PFSK-1 (cell line): ENCODE measurements at regions not wholly inside any gene's neighbourhood (a gene's known extent, or its start where the extent isn't known, plus 50 kb on each side); places are given as distances from the start of the nearest gene placed in this dataset.

Source experiments
- FOXP2 ChIP-seq: optimal IDR thresholded peaks from 2 replicates; pipeline ENCODE3; 2011; ENCODE audit warnings: borderline replicate concordance, control low read depth, inconsistent platforms; ENCODE audit not compliant: insufficient read depth; ENCODE audit errors: extremely low read length, extremely low read depth
- POLR2AphosphoS5 ChIP-seq: IDR thresholded peaks from 2 replicates; pipeline ENCODE4 v1.6.1; 2012; ENCODE audit warnings: low read depth, mild to moderate bottlenecking, control low read depth, low read length, moderate library complexity
- REST ChIP-seq, 2 experiments: IDR thresholded peaks; 2 replicates each; pipeline versions ENCODE4 v1.6.1 to v1.8.0; 2011 to 2012; ENCODE audit warnings: low read depth in 2 of 2, low read length in 2 of 2, control low read depth in 1 of 2, inconsistent platforms in 1 of 2, mild to moderate bottlenecking in 1 of 2, moderate library complexity in 1 of 2; ENCODE audit not compliant: insufficient read depth in 1 of 2
- SIN3A ChIP-seq: IDR thresholded peaks from 2 replicates; pipeline ENCODE4 v1.6.1; 2012; ENCODE audit warnings: mild to moderate bottlenecking, low read length, moderate library complexity, borderline replicate concordance; ENCODE audit not compliant: insufficient read depth
- TAF1 ChIP-seq: IDR thresholded peaks from 2 replicates; pipeline ENCODE4 v1.6.1; 2012; ENCODE audit warnings: low read length, control low read depth, borderline replicate concordance; ENCODE audit not compliant: insufficient read depth

DNA sequence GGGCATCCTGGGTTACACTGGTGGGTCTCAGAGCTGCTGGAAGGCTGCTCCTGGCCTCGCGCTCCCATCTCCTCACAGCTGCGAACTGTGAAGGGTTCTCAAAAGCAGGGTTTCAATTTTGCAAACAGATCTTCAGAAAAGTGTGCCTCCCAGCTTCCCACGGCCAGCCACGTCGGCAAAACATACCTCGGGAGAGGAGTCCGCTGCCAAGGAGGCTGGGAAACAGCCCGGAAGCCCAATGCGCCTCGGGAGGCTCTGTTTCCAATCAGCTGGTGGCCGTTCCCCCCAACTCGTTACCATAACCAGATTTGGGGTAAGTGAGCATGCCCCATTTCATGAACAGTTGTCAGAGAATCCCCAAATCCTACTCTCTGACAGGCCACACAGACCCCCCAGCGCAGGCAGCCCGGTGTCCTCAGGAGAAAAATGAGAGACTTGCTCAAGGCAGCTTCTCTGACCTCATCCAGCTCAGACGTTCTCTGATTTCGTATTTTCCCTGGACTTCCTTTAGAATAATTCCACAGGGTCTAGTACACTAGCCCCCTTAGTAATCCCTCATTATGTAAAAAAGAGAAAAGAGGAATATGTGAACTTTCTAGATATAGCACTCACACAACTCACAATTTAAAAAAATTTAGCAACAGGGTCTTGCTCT, 98.4 kb downstream of the SNX5 start:
- no peak for TF ChIP-seq REST (IDR thresholded peaks at IDR 0.05; ENCODE audit: insufficient read depth in 1 of 2, low read depth in 2 of 2, low read length in 2 of 2)

DNA sequence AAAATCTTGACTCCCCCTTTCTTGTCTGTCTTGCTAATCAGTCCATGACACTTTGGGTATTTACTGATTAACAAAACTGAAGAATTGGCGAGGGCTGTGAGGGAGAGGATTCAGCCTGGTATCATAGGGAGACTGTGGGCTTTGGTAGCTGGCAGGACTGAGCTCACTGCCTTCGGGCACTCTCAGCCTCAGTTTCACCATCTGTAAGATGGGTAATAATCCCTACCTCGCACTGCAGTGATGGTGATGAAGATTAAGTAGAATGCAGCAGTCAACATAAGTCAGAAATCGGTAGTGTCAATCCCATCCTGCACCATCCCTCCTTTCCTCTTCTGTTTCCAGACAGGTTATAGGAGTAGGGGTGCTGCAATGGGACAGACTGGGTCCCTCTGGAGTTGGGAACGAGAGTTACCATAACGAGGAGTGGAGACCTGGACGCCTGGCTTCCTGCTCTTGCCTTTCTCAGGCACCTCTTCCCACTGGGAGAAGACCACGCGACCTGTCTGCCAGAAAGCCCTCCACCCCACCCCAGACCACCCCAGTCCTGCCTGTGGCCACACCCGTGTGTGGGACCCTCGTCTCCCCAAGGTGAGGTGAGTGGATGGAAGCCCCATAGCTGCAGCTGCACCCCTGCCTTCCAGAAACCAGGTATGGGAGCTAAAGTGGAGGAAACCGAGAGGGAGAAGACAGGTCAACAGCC, 99.1 kb downstream of the SNX5 start:
- TF ChIP-seq FOXP2 (no peak), SIN3A (no peak), TAF1 (no peak), REST (IDR thresholded peaks at IDR 0.05; ENCODE audit: insufficient read depth in 1 of 2, low read depth in 2 of 2, low read length in 2 of 2) (no peak), POLR2AphosphoS5 (no peak)

DNA sequence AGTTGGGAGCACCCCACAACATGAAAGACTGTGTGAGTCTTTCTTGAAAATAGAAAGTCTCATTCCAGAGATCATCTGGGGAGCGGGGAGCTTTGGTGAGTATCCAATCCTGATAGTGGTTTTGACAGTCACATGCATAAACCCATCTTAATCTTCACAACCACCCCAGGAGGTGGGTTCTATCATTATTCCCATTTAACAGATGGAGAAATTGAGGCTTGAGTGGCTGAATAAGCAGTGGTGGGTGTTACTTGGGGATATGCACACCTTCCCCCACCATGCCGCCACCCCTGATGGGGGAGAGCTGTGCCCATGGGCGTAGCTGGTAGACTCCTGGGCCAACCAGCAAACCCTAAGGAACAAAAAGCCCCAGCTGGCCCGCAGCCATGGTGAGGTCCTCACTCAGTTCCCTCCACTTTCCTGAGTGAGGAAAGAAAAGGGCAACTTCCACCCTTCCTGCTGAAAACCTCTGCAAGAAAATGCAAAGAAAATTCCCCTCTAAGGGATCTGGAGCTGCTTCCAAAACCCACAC, 99.8 kb downstream of the SNX5 start:
- TF ChIP-seq POLR2AphosphoS5 (no peak), FOXP2 (no peak), TAF1 (no peak), REST (IDR thresholded peaks at IDR 0.05; ENCODE audit: insufficient read depth in 1 of 2, low read depth in 2 of 2, low read length in 2 of 2) (no peak), SIN3A (no peak)

GRCh38 chr20:17868151-17868550, 100.4 kb downstream of the SNX5 start:
- TF ChIP-seq REST (IDR thresholded peaks at IDR 0.05; ENCODE audit: insufficient read depth in 1 of 2, low read depth in 2 of 2, low read length in 2 of 2) (no peak), POLR2AphosphoS5 (no peak), FOXP2 (no peak), SIN3A (no peak), TAF1 (no peak)
